Lower leg skin (tissue), 3 donors: ENCODE measurements at regions not wholly inside any gene's neighbourhood (a gene's known extent, or its start where the extent isn't known, plus 50 kb on each side); places are given as distances from the start of the nearest gene placed in this dataset.

ENCODE experiments used
- POLR2A ChIP-seq, 2 donors: fragments of 450-650 bp; IDR thresholded peaks; one replicate each; pipeline ENCODE4 v1.6.1; 2016 to 2017; ENCODE audit warnings: antibody characterized with exemption in 2 of 2, mild to moderate bottlenecking in 1 of 2, moderate library complexity in 1 of 2
- TF ChIP-seq, protein P1 (sequence below), 3 donors: fragments of 450-650 bp; IDR thresholded peaks; one replicate each; pipeline ENCODE4 v1.5.1; 2016; ENCODE audit warnings: antibody characterized with exemption in 3 of 3, mild to moderate bottlenecking in 3 of 3, moderate library complexity in 2 of 3

DNA sequence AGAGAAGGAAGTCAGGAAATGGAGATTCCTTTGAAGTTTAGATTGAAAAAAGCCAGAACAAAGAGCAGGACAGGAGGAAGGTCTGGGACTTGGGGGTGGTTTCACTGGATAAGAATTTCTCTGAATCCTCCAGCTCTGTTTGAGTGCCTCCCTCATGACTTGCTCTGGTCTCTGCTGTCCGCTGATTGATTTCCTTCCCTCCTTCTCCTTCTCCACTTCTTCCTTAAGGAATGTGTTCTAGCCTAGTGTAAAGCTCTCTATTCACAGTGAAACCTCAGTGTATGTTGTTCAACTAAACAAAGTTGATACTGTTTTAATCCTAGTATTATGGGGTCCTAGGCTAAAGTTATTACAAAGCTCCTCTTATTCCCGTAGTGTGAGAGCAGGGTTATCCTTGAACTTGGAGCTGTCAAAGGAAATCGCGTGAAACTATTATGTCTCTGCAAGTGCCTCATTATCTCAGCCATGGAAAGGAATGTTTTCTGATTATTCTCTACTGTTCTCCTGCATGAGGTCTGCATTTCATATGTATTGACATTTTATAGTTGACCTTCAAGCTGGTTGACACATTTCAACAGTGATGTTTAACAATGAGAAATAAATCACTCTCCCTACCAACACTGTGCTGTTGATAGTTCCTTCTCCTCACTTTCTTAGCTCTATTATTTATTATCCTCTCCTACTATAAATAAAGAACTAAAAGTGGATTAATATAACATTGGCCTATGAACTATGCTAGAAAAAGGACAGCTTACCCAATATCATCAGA is 82.7 kb upstream of the KCTD3 start:
- TF ChIP-seq, protein P1, sequence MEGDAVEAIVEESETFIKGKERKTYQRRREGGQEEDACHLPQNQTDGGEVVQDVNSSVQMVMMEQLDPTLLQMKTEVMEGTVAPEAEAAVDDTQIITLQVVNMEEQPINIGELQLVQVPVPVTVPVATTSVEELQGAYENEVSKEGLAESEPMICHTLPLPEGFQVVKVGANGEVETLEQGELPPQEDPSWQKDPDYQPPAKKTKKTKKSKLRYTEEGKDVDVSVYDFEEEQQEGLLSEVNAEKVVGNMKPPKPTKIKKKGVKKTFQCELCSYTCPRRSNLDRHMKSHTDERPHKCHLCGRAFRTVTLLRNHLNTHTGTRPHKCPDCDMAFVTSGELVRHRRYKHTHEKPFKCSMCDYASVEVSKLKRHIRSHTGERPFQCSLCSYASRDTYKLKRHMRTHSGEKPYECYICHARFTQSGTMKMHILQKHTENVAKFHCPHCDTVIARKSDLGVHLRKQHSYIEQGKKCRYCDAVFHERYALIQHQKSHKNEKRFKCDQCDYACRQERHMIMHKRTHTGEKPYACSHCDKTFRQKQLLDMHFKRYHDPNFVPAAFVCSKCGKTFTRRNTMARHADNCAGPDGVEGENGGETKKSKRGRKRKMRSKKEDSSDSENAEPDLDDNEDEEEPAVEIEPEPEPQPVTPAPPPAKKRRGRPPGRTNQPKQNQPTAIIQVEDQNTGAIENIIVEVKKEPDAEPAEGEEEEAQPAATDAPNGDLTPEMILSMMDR (IDR thresholded peaks at IDR 0.05), result no peak
- TF ChIP-seq POLR2A (IDR thresholded peaks at IDR 0.05), result no peak
